ENCODE measurements at regions not wholly inside any gene's neighbourhood (a gene's known extent, or its start where the extent isn't known, plus 50 kb on each side); places are given as distances from the start of the nearest gene placed in this dataset.

GRCh38 chr6:144365271-144365670, 80.1 kb downstream of the UTRN start:
- TF ChIP-seq ZNF274 (IDR thresholded peaks at IDR 0.05; ENCODE audit: low read depth, low read length) (no peak), SUZ12 (IDR thresholded peaks at IDR 0.05; ENCODE audit: extremely low read depth, insufficient read depth, insufficient read length) (no peak)

Measured in NT2/D1 (cell line).